HG03175 (cell line): ENCODE measurements at regions not wholly inside any gene's neighbourhood (a gene's known extent, or its start where the extent isn't known, plus 50 kb on each side); places are given as distances from the start of the nearest gene placed in this dataset.
"Not testable (repeated sequence)": the region's sequence is repeated elsewhere in the genome, so short reads cannot be mapped to it uniquely, and the experiment has no call there.

ENCODE experiments used
- ATAC-seq: cut with Tn5 transposase; IDR thresholded peaks from one replicate; pipeline ENCODE4 v1.9.1; 2021; ENCODE audit warnings: mild to moderate bottlenecking, moderate library complexity; ENCODE audit not compliant: unreplicated experiment

DNA sequence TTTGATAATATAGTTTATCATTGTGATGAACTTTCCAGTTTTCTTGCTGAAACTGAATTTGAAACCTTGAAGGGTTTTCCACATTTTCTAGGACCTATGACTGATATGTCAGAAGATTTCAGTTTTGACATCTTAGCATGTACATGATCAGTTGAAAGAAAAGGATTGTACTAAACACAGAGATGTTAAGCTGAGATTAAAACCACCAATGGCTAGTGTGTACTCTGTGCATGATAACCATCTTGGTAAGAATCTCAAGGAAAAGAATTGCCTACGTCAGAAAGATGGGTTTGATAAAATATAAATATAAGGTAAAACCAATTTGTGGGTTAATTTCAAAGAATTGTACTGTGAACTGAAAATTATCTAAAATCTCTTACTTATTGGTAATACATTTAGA, 776.4 kb downstream of the GATA3 start:
- ATAC-seq, result no peak

- no peak for ATAC-seq
Observed at GRCh38 chr10:8835453-8836167, 781.1 kb downstream of the GATA3 start.

- no peak for ATAC-seq
Observed at GRCh38 chr10:8840356-8840755, 785.9 kb downstream of the GATA3 start.

DNA sequence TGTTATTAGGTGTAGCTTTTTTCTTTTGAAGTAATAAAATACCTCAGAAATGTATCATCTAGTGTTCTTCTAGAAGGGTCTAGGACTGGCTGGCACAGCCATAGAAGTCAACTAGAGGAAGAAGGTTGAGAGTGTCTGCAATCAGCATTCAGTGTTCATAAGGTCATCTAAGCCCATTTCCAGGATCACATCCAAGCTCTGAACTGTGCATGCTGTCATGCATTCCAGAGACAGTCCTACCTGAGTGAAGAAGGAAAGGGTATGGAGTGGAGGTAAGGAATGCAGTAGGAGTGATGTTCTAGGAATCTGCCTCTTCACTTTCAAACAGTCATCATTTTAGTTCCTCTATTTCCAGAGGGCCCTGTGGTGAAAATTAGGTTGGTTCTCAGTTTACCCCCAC, 789.7 kb downstream of the GATA3 start:
- ATAC-seq, result no peak

DNA sequence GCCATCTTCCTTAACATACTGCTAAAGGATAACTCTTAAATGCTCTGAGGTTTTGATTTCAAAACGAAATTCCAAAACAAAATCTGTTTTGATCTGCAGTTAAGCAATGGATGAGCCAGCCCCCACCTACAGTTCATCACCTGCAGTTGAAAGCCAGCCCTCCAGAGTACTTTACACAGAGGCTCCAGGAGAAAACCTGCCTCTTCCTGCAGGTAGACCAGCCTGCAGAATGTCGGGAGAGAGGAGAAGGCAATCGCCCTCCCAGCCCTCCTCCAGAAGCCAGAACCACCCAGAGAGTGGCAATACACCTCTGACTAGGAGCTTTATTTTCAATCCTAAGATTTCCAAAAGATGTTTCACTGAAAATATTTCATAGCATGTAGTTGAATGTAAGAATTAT, 798.1 kb downstream of the GATA3 start:
- no peak for ATAC-seq

- no peak for ATAC-seq
Observed at GRCh38 chr10:8853048-8853447, 798.6 kb downstream of the GATA3 start.

DNA sequence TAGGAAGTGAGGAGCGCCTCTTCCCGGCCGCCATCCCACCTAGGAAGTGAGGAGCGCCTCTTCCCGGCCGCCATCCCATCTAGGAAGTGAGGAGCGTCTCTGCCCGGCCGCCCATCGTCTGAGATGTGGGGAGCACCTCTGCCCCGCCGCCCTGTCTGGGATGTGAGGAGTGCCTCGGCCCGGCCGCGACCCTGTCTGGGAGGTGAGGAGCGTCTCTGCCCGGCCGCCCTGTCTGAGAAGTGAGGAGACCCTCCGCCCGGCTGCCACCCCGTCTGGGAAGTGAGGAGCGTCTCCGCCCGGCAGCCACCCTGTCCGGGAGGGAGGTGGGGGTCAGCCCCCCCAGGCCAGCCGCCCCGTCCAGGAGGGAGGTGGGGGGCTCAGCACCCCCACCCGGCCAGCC, 814.4 kb downstream of the GATA3 start:
- not testable (repeated sequence) for ATAC-seq

- no peak for ATAC-seq
Observed at GRCh38 chr10:8873310-8873709, 818.8 kb downstream of the GATA3 start.

DNA sequence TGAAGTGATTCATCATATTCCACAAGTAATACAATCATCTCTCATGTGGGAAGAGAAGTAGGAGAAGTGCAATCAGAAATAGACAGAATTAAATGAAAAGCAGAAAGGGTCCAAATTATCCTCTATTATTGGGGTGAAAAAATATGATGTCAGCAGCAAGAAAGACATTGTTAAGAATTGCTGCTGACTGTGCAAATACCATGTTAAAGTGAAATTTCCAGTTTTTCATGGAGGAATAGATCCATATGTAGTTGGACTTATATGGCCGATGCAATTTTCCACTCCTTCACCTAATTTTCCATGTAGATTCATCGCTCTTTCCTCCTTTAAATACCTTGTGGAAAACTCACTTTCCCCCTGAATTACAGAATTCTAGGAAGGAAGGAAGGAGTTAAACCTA, 819.8 kb downstream of the GATA3 start:
- no peak for ATAC-seq

DNA sequence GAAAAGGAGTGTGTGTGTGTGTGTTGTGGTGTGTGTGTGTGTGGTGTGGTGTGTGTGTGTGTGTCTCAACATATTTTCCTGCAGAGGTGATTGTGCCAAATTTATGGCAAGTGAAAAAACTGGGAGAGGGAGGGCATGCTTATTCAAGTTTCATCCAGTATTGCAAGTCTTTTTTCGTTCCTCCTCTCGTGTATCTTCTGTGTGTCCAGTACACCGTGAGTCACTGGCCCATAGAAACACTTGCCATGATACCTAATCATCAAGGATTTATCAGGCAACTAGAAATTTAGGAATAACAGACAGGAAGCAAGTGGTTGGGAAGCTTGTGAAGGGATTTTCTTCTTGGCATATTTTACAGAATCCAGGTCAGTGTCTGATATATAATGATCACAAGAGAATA, 820.5 kb downstream of the GATA3 start:
- ATAC-seq, result no peak

DNA sequence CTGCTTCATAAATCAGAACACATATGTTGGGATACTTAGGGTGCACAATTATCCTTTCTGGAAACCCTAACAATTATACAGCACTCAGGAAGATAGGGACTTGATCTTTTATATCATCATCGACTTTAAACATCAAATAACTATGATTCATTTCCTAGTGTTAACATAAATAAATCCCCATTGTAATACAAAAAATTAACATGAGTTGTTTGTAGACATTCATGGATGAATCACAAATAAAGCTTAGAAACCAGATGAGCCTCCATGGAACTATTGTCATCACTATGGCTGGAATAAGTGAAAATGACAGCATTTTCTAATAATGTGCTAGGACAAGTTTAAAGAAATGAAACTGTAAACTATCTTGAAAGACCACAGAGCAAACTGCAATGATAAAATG, 821.7 kb downstream of the GATA3 start:
- ATAC-seq, result no peak

DNA sequence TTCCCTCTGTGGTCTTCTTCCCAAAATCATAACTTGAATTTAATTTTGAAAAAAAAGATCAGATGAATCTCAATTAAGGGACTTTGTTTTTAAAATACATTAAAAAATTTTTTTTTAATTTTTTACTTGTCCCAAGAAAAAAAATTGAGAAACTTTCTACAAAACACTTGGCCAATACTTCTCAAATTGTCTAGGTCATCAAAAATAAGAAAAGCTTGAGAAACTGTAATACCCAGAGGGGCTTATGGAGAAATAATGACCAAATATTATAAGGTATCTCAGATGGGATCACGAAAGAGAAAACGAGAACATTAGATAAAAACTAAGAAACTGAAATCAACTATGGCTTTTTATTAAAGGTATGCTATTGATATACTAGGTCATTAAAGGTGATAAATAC, 835.0 kb downstream of the GATA3 start:
- no peak for ATAC-seq

- ATAC-seq, result no peak
Observed at GRCh38 chr10:8893102-8893501, 838.6 kb downstream of the GATA3 start.

DNA sequence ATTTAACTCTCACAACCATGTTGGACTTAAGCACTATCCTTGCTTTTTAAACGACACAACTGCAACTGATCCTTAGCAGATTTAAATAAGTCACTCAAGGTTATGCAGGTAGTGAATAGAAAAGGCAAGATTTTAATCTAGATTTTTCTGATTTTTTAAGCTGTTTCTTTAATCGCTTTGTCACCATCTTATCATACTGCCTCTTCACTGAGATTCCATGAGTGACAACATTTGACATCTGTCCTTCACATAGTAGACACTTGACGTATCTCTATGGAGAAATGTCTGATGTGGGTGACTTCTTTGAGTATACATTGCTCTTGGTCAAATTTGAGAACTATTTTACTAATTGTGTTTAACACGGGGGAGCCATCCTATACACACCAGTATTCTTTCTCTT, 839.7 kb downstream of the GATA3 start:
- ATAC-seq, result no peak

DNA sequence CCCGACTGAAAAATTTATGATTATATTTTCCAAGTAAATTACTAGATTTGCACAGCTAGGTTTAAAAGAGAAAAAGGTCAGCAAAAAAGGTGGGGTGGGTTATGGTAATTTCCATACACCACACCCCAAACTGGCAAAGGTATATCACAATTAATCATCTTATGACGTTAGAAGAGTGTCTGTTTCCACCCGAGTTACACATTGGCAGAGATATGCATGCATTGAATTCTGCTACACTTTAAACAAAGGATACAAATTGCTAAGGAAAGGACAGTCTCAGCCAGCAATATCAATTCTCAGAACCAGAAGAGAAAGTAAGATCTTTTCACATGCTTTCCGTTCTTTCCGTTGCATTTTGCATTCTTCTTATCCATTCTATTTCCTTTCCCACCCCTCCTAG, 843.3 kb downstream of the GATA3 start:
- no peak for ATAC-seq

GRCh38 chr10:8898745-8899330, 844.4 kb downstream of the GATA3 start:
- ATAC-seq, result no peak

GRCh38 chr10:8902926-8903325, 848.4 kb downstream of the GATA3 start:
- ATAC-seq, result no peak

- ATAC-seq, result no peak
Observed at GRCh38 chr10:8908013-8908412, 853.5 kb downstream of the GATA3 start.

- ATAC-seq, result no peak
Observed at GRCh38 chr10:8910314-8910713, 855.8 kb downstream of the GATA3 start.

DNA sequence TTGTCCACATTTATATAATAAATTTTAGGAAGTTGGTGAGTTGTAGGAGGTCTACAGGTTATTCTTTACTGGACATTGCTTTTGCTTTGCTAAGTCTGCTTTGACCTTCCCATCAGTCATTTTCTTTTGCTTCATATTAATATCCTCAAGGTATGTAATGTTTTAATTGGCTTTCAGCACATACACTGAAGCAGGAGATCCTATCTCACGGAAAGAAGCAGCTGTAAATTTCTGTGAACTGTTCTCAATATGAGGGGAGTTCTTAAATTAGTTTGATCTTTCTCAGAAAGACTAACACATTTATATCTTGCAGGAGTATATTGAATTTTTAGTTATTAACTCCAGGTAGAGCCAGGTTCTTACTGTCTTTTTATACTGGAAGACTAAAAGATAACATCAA, 856.5 kb downstream of the GATA3 start:
- ATAC-seq, result no peak

- ATAC-seq, result no peak
Observed at GRCh38 chr10:8912108-8912507, 857.6 kb downstream of the GATA3 start.

GRCh38 chr10:8913720-8914119, 859.2 kb downstream of the GATA3 start:
- no peak for ATAC-seq

GRCh38 chr10:8919280-8919679, 864.8 kb downstream of the GATA3 start:
- ATAC-seq, result no peak
